Activated B cell treated with CpG ODN at 0.5 μM for 24 hours (primary cell): ENCODE measurements at regions not wholly inside any gene's neighbourhood (a gene's known extent, or its start where the extent isn't known, plus 50 kb on each side); places are given as distances from the start of the nearest gene placed in this dataset.

ENCODE experiments used
- ATAC-seq: fragments of 200-7000 bp; cut with Tn5 transposase; one replicate; pipeline ENCODE4 v1.10.0; 2021; ENCODE audit warnings: low read depth, mild to moderate bottlenecking, moderate library complexity
- CTCF ChIA-PET: fragments of 350-600 bp; sonication (Branson Sonifier 250); formaldehyde crosslinking; loops from one replicate; lab custom pipeline; 2021; ENCODE audit warnings: antibody characterized with exemption; lab: Charles Lee
- POLR2A ChIA-PET: fragments of 350-600 bp; sonication (Branson Sonifier 250); formaldehyde crosslinking; loops from one replicate; lab custom pipeline; 2021; ENCODE audit warnings: antibody characterized with exemption; lab: Charles Lee
- DNase-seq: peaks from one replicate; pipeline ENCODE4 v3.0.0; 2022
- H3K27ac Mint-ChIP-seq: one replicate; pipeline ENCODE4 v1.8.0; 2020; ENCODE audit warnings: mixed read lengths
- H3K27me3 Mint-ChIP-seq: one replicate; pipeline ENCODE4 v1.8.0; 2021; ENCODE audit warnings: mixed read lengths
- H3K36me3 Mint-ChIP-seq: one replicate; pipeline ENCODE4 v1.8.0; 2021; ENCODE audit warnings: low read depth, mixed read lengths
- H3K4me1 Mint-ChIP-seq: one replicate; pipeline ENCODE4 v1.8.0; 2021; ENCODE audit warnings: mixed read lengths
- H3K4me3 Mint-ChIP-seq: one replicate; pipeline ENCODE4 v1.8.0; 2020; ENCODE audit warnings: mild to moderate bottlenecking, mixed read lengths
- H3K9me3 Mint-ChIP-seq: one replicate; pipeline ENCODE4 v1.8.0; 2020; ENCODE audit warnings: mixed read lengths
- CTCF ChIP-seq: fragments of 200-600 bp; IDR thresholded peaks from one replicate; pipeline ENCODE4 v1.8.0; 2022; ENCODE audit warnings: antibody characterized with exemption, mild to moderate bottlenecking
- intact Hi-C: fragments of 100-400 bp; cut with micrococcal nuclease; formaldehyde crosslinking; loops from one replicate; pipeline ENCODE4 v1.15.1; 2024

DNA sequence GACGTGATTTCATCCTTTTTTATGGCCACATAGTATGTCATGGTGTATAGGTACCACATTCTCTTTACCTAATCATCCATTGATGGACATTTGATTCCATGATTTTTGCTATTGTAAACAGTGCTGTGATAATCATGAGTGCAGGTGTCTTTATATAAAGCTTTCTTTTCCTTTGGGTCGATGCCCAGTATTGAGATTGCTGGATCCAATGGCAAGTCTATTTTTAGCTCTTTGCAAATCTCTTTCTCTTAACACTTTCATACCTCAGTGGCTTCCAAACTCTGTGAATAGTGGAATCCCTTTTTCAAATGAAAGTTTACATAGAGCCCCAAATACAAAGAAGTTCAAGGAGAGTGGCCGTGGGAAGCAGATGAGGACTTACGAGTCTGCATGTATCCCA lies 105.8 kb upstream of the SPTLC3 start:
- POLR2A ChIA-PET = no interaction called here
- DNase-seq (no peak), ATAC-seq (no peak)
- H3K4me3 Mint-ChIP-seq = no peak overlapping the region
- no peaks in the 10 kb centered on the region for H3K4me1 Mint-ChIP-seq
- H3K9me3 Mint-ChIP-seq = no peaks in the 10 kb centered on the region
- no peaks in the 10 kb centered on the region for H3K36me3 Mint-ChIP-seq
- no peaks in the 10 kb centered on the region for H3K27me3 Mint-ChIP-seq
- intact Hi-C loops = no loop called here
- H3K27ac Mint-ChIP-seq = no peak overlapping the region
- CTCF ChIA-PET = no interaction called here
- TF ChIP-seq CTCF = no peak

DNA sequence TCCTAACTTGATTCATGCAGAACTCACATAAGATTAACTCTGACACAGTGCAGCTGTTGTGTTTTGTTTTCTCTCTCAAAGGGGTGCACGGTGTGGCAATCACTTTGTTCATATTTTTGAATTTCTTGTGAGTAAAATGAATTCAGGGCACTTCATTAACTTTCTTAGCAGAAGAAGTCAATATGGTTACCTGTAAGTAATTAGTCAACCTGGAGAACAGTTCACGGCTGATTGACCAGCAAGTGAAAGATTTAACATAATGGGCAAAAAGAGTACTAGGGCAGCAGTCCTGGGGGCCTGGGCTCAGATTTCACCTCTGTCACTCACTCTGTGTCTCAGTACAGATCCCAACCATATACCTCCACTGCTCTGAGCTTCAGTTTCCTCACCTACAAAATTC lies 102.4 kb upstream of the SPTLC3 start:
- ChIA-PET POLR2A (no interaction called here), CTCF (no interaction called here)
- no peaks in the 10 kb centered on the region for H3K9me3 Mint-ChIP-seq
- H3K27ac Mint-ChIP-seq = no peak overlapping the region
- no peaks in the 10 kb centered on the region for H3K27me3 Mint-ChIP-seq
- no peak overlapping the region for H3K4me3 Mint-ChIP-seq
- TF ChIP-seq CTCF = no peak
- H3K4me1 Mint-ChIP-seq = no peaks in the 10 kb centered on the region
- DNase-seq = no peak
- H3K36me3 Mint-ChIP-seq = no peaks in the 10 kb centered on the region
- ATAC-seq = no peak
- intact Hi-C loops = no loop called here

DNA sequence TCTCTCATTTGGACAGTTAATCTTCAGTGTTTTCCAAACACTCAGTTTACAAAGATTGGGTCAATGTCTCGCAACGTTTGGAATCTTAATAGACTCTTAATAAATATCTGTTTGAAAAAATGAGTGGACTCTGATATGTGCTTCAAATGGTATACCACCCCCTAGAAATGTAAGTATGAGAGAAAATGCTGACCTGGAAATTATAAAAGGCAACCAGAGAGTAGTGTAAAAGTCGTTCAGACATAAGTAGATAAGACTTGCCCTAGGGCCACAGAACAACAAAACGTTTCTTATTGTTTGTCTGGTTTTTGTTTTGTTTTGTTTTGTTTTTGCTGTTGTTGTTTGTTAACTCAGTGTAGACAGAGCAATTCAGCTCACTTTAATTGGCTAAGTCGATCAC lies 97.4 kb upstream of the SPTLC3 start:
- no peak for TF ChIP-seq CTCF
- no peaks in the 10 kb centered on the region for H3K9me3 Mint-ChIP-seq
- CTCF ChIA-PET = no interaction called here
- no peak for ATAC-seq
- DNase-seq = no peak
- no peak overlapping the region for H3K27ac Mint-ChIP-seq
- intact Hi-C loops = no loop called here
- no peak overlapping the region for H3K4me3 Mint-ChIP-seq
- POLR2A ChIA-PET = no interaction called here
- no peaks in the 10 kb centered on the region for H3K36me3 Mint-ChIP-seq
- H3K27me3 Mint-ChIP-seq = no peaks in the 10 kb centered on the region
- H3K4me1 Mint-ChIP-seq = no peaks in the 10 kb centered on the region

GRCh38 chr20:12913781-12914443 lies 94.9 kb upstream of the SPTLC3 start:
- ChIA-PET CTCF (no interaction called here), POLR2A (no interaction called here)
- Mint-ChIP-seq H3K9me3 (no peaks in the 10 kb centered on the region), H3K36me3 (no peaks in the 10 kb centered on the region), H3K4me3 (no peak overlapping the region), H3K27ac (no peak overlapping the region), H3K27me3 (no peaks in the 10 kb centered on the region), H3K4me1 (no peaks in the 10 kb centered on the region)
- ATAC-seq (no peak), DNase-seq (no peak)
- TF ChIP-seq CTCF = no peak
- intact Hi-C loops = no loop called here

DNA sequence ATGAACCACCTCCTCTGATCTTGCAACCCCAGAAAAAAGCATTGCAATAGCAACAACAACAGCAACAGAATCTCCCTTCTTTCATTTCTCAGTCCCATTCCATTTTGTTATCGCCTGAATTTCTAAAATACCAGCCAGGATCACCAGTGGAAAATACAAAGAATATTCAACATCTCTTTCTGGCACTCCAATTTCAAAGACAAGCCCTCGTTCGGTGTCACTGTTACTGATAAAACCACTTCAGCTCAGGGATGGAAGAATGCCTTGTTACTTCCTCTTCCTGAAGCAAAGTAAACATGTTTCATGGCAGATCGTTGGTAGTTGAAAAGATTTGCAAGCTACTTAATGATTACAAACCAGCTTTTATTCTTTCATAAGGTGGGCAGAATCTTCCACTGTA lies 94.0 kb upstream of the SPTLC3 start:
- H3K27ac Mint-ChIP-seq = no peak overlapping the region
- DNase-seq (no peak), ATAC-seq (no peak)
- no peaks in the 10 kb centered on the region for H3K9me3 Mint-ChIP-seq
- H3K4me1 Mint-ChIP-seq = no peaks in the 10 kb centered on the region
- ChIA-PET CTCF (no interaction called here), POLR2A (no interaction called here)
- intact Hi-C loops = no loop called here
- no peak overlapping the region for H3K4me3 Mint-ChIP-seq
- TF ChIP-seq CTCF = no peak
- H3K27me3 Mint-ChIP-seq = no peaks in the 10 kb centered on the region
- no peaks in the 10 kb centered on the region for H3K36me3 Mint-ChIP-seq
